Fibroblast of skin of right biceps (primary cell): ENCODE measurements at regions not wholly inside any gene's neighbourhood (a gene's known extent, or its start where the extent isn't known, plus 50 kb on each side); places are given as distances from the start of the nearest gene placed in this dataset.

Experiments used
- DNase-seq: peaks from one replicate; pipeline ENCODE4 v3.0.0-alpha.2; 2013

GRCh38 chr15:37586011-37586583, 348.3 kb upstream of the TMCO5A start:
- peak; percentile 88 for DNase-seq

- DNase-seq: peak; percentile 62
Measured at GRCh38 chr15:37586976-37587375, 347.5 kb upstream of the TMCO5A start.

- no peak for DNase-seq
Measured at GRCh38 chr15:37594417-37594816, 340.0 kb upstream of the TMCO5A start.

- no peak for DNase-seq
Measured at GRCh38 chr15:37595426-37595970, 338.9 kb upstream of the TMCO5A start.

GRCh38 chr15:37599156-37599555, 335.3 kb upstream of the TMCO5A start:
- DNase-seq: no peak

GRCh38 chr15:37616215-37616614, 318.2 kb upstream of the TMCO5A start:
- peak; percentile 76 for DNase-seq

GRCh38 chr15:37618353-37618752, 316.1 kb upstream of the TMCO5A start:
- DNase-seq: peak; percentile 65

- DNase-seq: peak; percentile 23
Measured at GRCh38 chr15:37619358-37620042, 314.9 kb upstream of the TMCO5A start.

- DNase-seq: peak; percentile 73
Measured at GRCh38 chr15:37625576-37625975, 308.9 kb upstream of the TMCO5A start.

GRCh38 chr15:37628507-37628906, 305.9 kb upstream of the TMCO5A start:
- no peak for DNase-seq

GRCh38 chr15:37636736-37637135, 297.7 kb upstream of the TMCO5A start:
- DNase-seq: no peak

GRCh38 chr15:37638116-37638515, 296.3 kb upstream of the TMCO5A start:
- peak; percentile 43 for DNase-seq

GRCh38 chr15:37638691-37639090, 295.7 kb upstream of the TMCO5A start:
- DNase-seq: no peak

GRCh38 chr15:37652646-37653417, 281.6 kb upstream of the TMCO5A start:
- DNase-seq: no peak

- DNase-seq: no peak
Measured at GRCh38 chr15:37678124-37678523, 256.3 kb upstream of the TMCO5A start.

GRCh38 chr15:37679627-37680026, 254.8 kb upstream of the TMCO5A start:
- DNase-seq: no peak

GRCh38 chr15:37682304-37682703, 252.1 kb upstream of the TMCO5A start:
- DNase-seq: peak; percentile 31

GRCh38 chr15:37691911-37692310, 242.5 kb upstream of the TMCO5A start:
- DNase-seq: no peak

GRCh38 chr15:37693926-37694325, 240.5 kb upstream of the TMCO5A start:
- peak; percentile 53 for DNase-seq

GRCh38 chr15:37695719-37696118, 238.7 kb upstream of the TMCO5A start:
- DNase-seq: peak; percentile 79

- no peak for DNase-seq
Measured at GRCh38 chr15:37698679-37699078, 235.8 kb upstream of the TMCO5A start.

- no peak for DNase-seq
Measured at GRCh38 chr15:37701230-37701629, 233.2 kb upstream of the TMCO5A start.

GRCh38 chr15:37709669-37710068, 224.8 kb upstream of the TMCO5A start:
- no peak for DNase-seq

- DNase-seq: no peak
Measured at GRCh38 chr15:37715101-37715500, 219.3 kb upstream of the TMCO5A start.
